ENCODE measurements at regions not wholly inside any gene's neighbourhood (a gene's known extent, or its start where the extent isn't known, plus 50 kb on each side); places are given as distances from the start of the nearest gene placed in this dataset.

DNA sequence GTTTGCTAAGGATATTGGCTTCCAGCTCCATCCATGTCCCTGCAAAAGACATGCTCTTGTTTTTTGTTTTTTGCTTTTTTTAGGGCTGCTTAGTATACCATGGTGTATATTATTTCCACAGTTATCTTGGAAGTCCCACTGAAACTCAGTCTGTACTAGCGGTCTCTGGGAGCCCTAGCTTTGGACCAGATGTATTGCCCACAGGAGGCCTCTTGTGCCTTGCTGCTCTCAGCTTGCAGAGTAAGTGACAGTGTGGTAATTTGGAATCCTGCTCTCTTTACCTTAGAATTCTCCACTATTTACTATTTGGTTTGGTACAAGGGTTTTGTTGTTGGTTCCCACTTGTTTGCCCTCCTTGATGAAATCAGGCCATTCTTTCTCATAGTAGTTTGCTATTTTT lies 1022.9 kb downstream of the LRFN5 start:
- no peak for TF ChIP-seq POLR2A (IDR thresholded peaks at IDR 0.05; ENCODE audit: low read depth)
- TF ChIP-seq, protein P1, sequence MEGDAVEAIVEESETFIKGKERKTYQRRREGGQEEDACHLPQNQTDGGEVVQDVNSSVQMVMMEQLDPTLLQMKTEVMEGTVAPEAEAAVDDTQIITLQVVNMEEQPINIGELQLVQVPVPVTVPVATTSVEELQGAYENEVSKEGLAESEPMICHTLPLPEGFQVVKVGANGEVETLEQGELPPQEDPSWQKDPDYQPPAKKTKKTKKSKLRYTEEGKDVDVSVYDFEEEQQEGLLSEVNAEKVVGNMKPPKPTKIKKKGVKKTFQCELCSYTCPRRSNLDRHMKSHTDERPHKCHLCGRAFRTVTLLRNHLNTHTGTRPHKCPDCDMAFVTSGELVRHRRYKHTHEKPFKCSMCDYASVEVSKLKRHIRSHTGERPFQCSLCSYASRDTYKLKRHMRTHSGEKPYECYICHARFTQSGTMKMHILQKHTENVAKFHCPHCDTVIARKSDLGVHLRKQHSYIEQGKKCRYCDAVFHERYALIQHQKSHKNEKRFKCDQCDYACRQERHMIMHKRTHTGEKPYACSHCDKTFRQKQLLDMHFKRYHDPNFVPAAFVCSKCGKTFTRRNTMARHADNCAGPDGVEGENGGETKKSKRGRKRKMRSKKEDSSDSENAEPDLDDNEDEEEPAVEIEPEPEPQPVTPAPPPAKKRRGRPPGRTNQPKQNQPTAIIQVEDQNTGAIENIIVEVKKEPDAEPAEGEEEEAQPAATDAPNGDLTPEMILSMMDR (IDR thresholded peaks at IDR 0.05) = no peak
- no peak for TF ChIP-seq EP300 (IDR thresholded peaks at IDR 0.05)
- TF ChIP-seq POLR2AphosphoS5 (IDR thresholded peaks at IDR 0.05) = no peak
